ENCODE measurements at regions not wholly inside any gene's neighbourhood (a gene's known extent, or its start where the extent isn't known, plus 50 kb on each side); places are given as distances from the start of the nearest gene placed in this dataset.

DNA sequence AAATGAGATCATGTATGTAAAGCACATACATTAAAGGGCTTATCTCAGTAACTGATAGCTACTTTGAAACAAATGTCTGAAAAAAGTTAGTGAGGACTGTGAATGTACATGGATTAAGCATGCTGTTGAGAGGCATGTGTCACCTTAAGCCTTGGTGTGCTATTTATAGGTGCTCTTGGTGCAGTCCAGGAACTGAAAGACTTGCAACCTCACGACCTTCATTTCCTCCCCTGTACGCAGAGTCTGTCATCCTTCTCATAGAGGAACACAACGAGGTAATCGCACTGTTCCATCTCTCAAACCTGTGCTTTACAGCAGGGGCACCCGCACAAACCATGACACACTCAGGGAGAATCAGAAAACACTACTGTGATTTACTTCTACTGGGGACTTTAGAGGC is 65.6 kb downstream of the UFM1 start:
- H3K4me1 ChIP-seq: peaks cover 0 to 8% (median 6%) of the 10 kb centered on the region in 10 experiments; a peak in 14 of 20 replicates
- H3K9me3 ChIP-seq (replicated peaks in 1 of 11): peaks cover 0 to 11% (median 0%) of the 10 kb centered on the region in 11 experiments; a peak in 5 of 22 replicates
- no peaks in the 10 kb centered on the region for H3K36me3 ChIP-seq
- H3K4me3 ChIP-seq: no peak overlapping the region
- H3K4me2 ChIP-seq: peak overlapping the region in 10 of 11 experiments; percentile 9 to 66 (median 26); a peak in 14 of 22 replicates
- H3K27me3 ChIP-seq: no peaks in the 10 kb centered on the region
- TF ChIP-seq Cebpa-rat (IDR thresholded peaks at IDR 0.05): no peak
- H4K20me1 ChIP-seq: no peaks in the 10 kb centered on the region
- H3K27ac ChIP-seq: no peak overlapping the region
- no peak overlapping the region for H3K9ac ChIP-seq

DNA sequence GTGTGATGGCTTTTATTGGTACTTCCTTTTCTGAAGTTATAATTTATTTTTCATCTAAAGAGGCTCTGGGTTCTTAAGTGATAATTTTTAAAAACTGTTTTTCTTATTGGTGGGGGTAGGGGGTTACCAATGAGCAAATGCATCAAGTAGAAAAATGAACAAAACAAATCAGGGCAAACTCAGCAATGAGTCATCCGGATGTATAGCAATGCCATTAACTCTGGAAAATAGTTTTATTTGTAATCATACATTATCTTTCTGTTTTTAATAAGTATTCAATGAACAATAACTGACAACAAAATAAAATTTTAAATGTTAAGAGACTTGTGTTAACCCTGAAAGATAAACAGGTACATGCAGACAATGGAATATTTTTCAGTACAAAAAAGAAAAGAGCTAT is 67.6 kb downstream of the UFM1 start:
- peaks cover 0 to 11% (median 0%) of the 10 kb centered on the region in 11 experiments; a peak in 5 of 22 replicates for H3K9me3 ChIP-seq (replicated peaks in 1 of 11)
- peaks cover 0 to 8% (median 6%) of the 10 kb centered on the region in 10 experiments; a peak in 14 of 20 replicates for H3K4me1 ChIP-seq
- no peaks in the 10 kb centered on the region for H3K36me3 ChIP-seq
- no peak overlapping the region for H3K4me3 ChIP-seq
- no peaks in the 10 kb centered on the region for H4K20me1 ChIP-seq
- H3K9ac ChIP-seq: no peak overlapping the region
- no peak overlapping the region for H3K27ac ChIP-seq
- no peaks in the 10 kb centered on the region for H3K27me3 ChIP-seq
- H3K4me2 ChIP-seq: no peak overlapping the region
- no peak for TF ChIP-seq Cebpa-rat (IDR thresholded peaks at IDR 0.05)

DNA sequence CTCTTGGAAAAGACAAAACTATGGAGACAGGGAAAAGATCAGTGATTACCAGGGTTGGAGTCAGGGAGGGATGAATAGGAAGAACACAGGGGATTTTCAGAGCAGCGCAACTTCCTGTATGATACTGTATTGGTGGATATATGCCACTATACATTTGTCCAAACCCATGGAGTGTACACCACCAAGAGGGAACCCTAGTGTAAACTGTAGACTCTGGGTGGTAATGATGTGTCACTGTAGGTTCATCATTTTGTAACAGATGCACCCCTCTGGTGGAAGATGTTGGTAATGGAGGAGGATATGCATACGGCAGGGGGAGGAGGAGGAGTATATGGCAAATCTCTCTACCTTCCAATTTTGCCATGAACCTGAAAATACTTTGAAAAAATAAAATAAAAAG is 68.1 kb downstream of the UFM1 start:
- no peaks in the 10 kb centered on the region for H3K27me3 ChIP-seq
- H3K36me3 ChIP-seq: no peaks in the 10 kb centered on the region
- peaks cover 0 to 11% (median 0%) of the 10 kb centered on the region in 11 experiments; a peak in 5 of 22 replicates for H3K9me3 ChIP-seq (replicated peaks in 1 of 11)
- H3K4me2 ChIP-seq: no peak overlapping the region
- no peak overlapping the region for H3K9ac ChIP-seq
- H3K4me3 ChIP-seq: no peak overlapping the region
- peaks cover 0 to 8% (median 6%) of the 10 kb centered on the region in 10 experiments; a peak in 14 of 20 replicates for H3K4me1 ChIP-seq
- TF ChIP-seq Cebpa-rat (IDR thresholded peaks at IDR 0.05): no peak
- no peak overlapping the region for H3K27ac ChIP-seq
- no peaks in the 10 kb centered on the region for H4K20me1 ChIP-seq

DNA sequence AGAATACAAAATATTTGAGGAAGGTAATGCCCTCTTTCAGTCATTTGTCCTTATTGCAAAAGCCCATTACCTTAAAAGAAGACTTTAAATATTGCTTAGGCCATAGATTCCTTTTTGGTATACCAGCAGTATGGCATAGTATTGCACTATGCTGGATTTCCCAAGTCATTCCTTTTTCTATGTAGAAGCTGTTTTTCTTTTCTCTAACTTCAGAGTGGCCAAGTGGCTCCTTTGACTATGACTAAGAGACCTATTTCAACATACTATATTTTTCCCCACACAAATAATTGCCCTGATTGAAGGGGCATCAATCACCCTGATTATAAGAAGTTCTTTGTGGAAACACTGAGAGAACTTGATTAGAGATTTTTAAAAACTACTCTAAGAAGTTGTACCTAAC is 68.6 kb downstream of the UFM1 start:
- H3K27ac ChIP-seq: no peak overlapping the region
- H3K36me3 ChIP-seq: no peaks in the 10 kb centered on the region
- TF ChIP-seq Cebpa-rat (IDR thresholded peaks at IDR 0.05): no peak

DNA sequence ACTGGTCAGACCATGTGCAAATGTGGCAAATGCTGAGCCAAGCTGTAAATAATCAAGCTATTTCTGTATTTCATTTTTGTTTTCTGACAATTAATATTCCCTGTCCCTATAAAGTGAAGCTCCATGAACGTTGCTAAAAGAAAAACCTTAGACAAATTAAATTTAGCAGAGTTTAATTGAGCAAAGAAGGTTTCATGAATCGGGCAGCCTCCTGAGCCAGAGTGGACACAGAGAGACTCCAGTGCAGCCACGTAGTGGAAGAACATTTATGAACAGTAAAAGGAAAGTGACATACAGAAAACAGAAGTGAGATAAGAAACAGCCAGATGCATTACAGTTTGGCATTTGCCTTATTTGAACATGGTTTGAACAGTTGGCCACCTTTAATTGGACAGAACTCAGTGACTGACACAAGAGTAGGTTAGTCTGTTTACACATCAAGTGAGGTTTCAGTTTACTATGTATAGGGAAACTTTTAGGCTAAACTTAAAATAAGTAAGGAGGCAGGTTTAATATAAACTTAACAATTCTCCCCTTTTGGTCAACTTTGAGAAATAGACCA is 69.7 kb downstream of the UFM1 start:
- no peaks in the 10 kb centered on the region for H3K36me3 ChIP-seq
- no peak overlapping the region for H3K9ac ChIP-seq
- no peaks in the 10 kb centered on the region for H4K20me1 ChIP-seq
- no peak overlapping the region for H3K4me2 ChIP-seq
- no peaks in the 10 kb centered on the region for H3K27me3 ChIP-seq
- no peak overlapping the region for H3K27ac ChIP-seq
- H3K9me3 ChIP-seq (replicated peaks in 1 of 11): peaks cover 0 to 11% (median 0%) of the 10 kb centered on the region in 11 experiments; a peak in 5 of 22 replicates
- H3K4me3 ChIP-seq: no peak overlapping the region
- peaks cover 0 to 8% (median 6%) of the 10 kb centered on the region in 10 experiments; a peak in 14 of 20 replicates for H3K4me1 ChIP-seq
- no peak for TF ChIP-seq Cebpa-rat (IDR thresholded peaks at IDR 0.05)

More for the DNA sequence above, 68.6 kb downstream of the UFM1 start:
- H3K9me3 ChIP-seq (replicated peaks in 1 of 11): peaks cover 0 to 11% (median 0%) of the 10 kb centered on the region in 11 experiments; a peak in 5 of 22 replicates
- no peaks in the 10 kb centered on the region for H4K20me1 ChIP-seq
- H3K4me2 ChIP-seq: no peak overlapping the region
- H3K27me3 ChIP-seq: no peaks in the 10 kb centered on the region
- H3K4me1 ChIP-seq: peaks cover 0 to 8% (median 6%) of the 10 kb centered on the region in 10 experiments; a peak in 14 of 20 replicates
- no peak overlapping the region for H3K9ac ChIP-seq
- no peak overlapping the region for H3K4me3 ChIP-seq

DNA sequence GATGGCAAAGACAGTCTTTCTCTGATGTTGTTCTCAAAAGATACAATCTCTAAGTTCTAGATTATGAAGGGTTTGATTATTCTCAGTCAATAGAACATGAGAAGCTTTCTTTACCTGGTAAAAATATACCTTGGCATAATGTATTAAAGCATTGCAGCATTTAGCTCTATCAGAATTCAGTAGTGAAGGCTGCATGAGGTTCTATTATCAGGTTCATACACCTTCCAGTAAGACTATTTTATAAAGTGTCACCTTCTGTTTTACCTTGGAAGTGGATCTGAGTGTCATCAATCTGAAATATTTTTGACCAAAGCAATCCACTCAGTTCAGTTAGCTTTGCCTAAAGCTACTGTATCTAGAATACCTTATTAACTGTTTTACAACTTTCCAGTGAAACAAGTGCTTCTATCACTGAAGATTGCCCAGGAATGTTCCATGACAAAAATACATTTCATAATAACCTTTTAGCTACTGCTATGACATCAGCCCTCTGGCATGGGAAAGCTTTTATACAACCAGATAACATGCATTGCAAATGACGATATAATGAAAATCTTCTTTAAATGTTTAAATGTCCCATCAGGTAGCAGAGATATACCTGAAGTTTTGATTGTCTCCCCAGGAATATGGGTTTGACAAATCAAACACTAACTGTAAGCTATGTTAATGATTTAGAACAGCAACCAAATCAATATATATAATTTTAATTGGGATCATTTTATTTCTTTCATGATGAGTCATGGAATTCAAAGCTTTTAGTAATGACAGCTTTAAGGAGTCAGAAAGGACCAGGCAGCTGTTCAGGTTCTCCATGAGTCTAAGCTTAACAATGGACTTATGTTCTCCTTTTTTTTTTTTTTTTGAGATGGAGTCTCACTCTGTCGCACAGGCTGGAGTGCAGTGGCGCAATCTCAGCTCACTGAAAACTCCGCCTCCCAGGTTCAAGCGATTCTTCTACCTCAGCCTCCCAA is 72.2 kb downstream of the UFM1 start:
- Histone ChIP-seq H3K27me3 (no peaks in the 10 kb centered on the region), H3K4me1 (no peaks in the 10 kb centered on the region), H4K20me1 (no peaks in the 10 kb centered on the region), H3K36me3 (no peaks in the 10 kb centered on the region), H3K4me2 (no peak overlapping the region), H3K9me3 (replicated peaks in 1 of 11) (peaks cover 0 to 11% (median 0%) of the 10 kb centered on the region in 11 experiments; a peak in 5 of 22 replicates), H3K4me3 (no peak overlapping the region), H3K9ac (no peak overlapping the region), H3K27ac (no peak overlapping the region)
- no peak for TF ChIP-seq Cebpa-rat (IDR thresholded peaks at IDR 0.05)

DNA sequence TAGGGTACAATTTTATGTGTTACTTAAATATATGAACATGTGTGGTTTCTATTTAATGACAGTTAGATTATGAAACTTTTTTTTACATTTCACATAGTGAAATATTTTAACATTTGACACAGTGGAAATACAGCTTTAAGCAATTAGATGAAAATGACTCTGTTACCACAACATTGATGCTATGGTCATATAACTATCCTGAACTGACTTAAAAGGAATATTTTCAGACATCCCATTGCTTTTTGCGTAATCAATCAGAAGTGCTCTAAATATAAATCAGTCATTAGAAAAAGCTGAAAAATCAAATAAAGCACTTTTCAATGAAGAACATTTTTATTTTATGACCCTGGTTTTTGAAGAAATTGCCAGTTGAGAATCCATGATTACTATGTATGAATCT is 80.3 kb downstream of the UFM1 start:
- no peaks in the 10 kb centered on the region for H3K9me3 ChIP-seq (replicated peaks in 1 of 11)
- H3K4me3 ChIP-seq: no peak overlapping the region
- TF ChIP-seq Cebpa-rat (IDR thresholded peaks at IDR 0.05): no peak
- no peak overlapping the region for H3K9ac ChIP-seq
- no peaks in the 10 kb centered on the region for H4K20me1 ChIP-seq
- no peak overlapping the region for H3K27ac ChIP-seq
- H3K4me2 ChIP-seq: no peak overlapping the region
- H3K36me3 ChIP-seq: no peaks in the 10 kb centered on the region
- H3K27me3 ChIP-seq: no peaks in the 10 kb centered on the region
- no peaks in the 10 kb centered on the region for H3K4me1 ChIP-seq

DNA sequence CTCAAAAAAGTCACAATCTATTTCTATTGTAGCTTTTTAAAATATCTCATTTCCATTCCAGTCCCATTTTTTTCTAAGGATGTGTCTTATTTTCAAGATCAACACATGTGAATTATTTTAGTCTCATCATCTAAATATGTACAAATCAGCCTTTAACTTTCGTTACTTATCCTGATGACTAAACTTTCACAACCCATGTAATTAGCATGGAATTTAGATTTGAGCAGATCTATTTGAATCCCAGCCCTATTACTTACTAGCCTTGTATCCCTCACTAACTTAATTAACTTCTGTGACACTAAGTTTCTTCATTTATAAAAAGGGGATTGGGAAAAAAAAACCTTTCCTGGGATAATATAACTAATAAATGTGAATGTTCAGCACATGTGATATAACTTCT is 81.1 kb downstream of the UFM1 start:
- Histone ChIP-seq H3K27me3 (no peaks in the 10 kb centered on the region), H3K4me3 (no peak overlapping the region), H3K9me3 (replicated peaks in 1 of 11) (no peaks in the 10 kb centered on the region), H4K20me1 (no peaks in the 10 kb centered on the region), H3K9ac (no peak overlapping the region), H3K4me1 (no peaks in the 10 kb centered on the region), H3K4me2 (no peak overlapping the region), H3K27ac (no peak overlapping the region), H3K36me3 (no peaks in the 10 kb centered on the region)
- TF ChIP-seq Cebpa-rat (IDR thresholded peaks at IDR 0.05): no peak

DNA sequence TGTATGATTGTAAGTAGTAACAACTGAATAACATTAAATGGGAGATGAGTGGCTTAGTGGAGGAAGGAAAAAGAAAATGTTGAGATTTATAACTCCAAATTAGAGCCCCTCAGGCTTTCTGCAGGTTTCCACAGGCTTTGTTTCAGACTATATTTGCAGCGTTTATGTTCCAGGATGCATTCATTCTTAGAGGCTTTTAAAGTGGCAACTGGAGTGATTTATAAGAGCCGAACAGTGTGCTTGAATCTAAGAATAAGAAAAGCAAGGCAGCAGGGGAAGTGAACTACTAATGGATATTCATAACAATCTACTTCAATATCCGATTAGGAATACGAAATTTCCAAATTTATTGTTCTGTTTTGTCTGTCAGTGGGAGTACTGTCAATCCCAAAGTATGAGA is 91.0 kb downstream of the UFM1 start:
- H3K4me2 ChIP-seq: no peak overlapping the region
- no peaks in the 10 kb centered on the region for H3K27me3 ChIP-seq
- no peaks in the 10 kb centered on the region for H4K20me1 ChIP-seq
- H3K9ac ChIP-seq: no peak overlapping the region
- no peak overlapping the region for H3K27ac ChIP-seq
- no peaks in the 10 kb centered on the region for H3K9me3 ChIP-seq (replicated peaks in 1 of 11)
- TF ChIP-seq Cebpa-rat (IDR thresholded peaks at IDR 0.05): no peak
- H3K4me3 ChIP-seq: no peak overlapping the region
- H3K36me3 ChIP-seq: no peaks in the 10 kb centered on the region
- no peaks in the 10 kb centered on the region for H3K4me1 ChIP-seq
